GM20431 (cell line): ENCODE measurements at regions not wholly inside any gene's neighbourhood (a gene's known extent, or its start where the extent isn't known, plus 50 kb on each side); places are given as distances from the start of the nearest gene placed in this dataset.

ENCODE experiments used
- in situ Hi-C: fragments of 300-500 bp; cut with MseI, MboI; formaldehyde crosslinking; loops from one replicate; pipeline ENCODE4 v1.15.0; 2020; ENCODE audit warnings: low sequenced_read_pairs; ENCODE audit not compliant: unreplicated experiment

DNA sequence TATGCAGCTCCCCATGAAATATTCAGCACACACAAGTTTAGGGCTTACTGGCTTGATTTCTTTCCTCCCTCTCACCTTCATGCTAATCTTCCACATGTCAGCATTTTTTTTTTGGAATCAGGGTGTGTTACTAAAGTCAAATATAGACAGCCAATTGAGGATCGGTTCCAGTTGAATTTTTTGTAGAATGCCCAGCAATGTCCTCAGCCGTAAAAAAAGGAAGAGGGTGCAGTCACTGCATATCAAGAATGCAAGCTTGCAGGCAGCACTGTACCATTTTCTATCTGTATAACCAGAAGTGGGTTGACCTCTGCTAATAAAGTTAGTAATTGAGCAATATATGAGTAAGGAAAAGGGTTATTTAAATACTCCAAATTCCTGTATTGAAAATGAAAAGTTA, 51.4 kb upstream of the CHMP2B start:
- in situ Hi-C loops = no loop called here

DNA sequence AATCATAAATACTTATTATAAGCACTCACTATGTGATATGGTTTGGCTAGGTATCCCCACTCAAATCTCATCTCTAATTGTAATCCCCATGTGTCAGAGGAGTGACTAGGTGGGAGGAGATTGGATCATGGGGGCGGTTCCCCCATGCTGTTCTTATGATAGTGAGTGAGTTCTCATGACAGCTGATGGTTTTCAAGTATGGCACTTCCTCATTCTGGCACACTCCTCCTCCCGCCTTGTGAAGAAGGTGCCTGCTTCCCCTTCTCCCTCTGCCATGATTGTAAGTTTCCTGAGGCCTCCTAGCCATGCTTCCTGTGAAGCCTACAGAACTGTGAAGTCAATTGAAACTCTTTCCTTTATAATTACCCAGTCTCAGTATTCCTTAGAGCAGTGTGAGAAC, 53.3 kb upstream of the CHMP2B start:
- in situ Hi-C loops = loop anchor here (25.0 kb wide), 1 partner anchor 211 kb away; no protein-coding TSS in a partner anchor

DNA sequence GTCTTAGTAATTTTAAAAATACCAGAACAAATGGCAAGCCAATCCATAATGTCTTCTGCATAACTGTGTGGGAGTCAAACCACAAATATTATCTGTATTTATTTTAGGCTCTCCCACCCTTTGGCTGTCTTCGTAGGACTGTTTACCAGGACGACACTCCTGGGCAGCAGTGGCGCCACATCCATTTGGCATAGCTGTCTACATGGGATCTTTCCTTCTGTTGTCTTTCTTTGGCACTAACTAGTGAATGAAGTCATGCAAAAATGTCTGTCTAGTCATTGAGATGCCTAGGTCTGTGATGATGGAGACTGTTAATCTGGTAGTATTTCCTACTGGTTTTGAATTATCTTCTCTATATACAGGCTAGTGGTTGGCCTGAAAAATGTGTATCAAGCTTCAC, 54.0 kb upstream of the CHMP2B start:
- in situ Hi-C loops = loop anchor here (25.0 kb wide), 1 partner anchor 211 kb away; no protein-coding TSS in a partner anchor

DNA sequence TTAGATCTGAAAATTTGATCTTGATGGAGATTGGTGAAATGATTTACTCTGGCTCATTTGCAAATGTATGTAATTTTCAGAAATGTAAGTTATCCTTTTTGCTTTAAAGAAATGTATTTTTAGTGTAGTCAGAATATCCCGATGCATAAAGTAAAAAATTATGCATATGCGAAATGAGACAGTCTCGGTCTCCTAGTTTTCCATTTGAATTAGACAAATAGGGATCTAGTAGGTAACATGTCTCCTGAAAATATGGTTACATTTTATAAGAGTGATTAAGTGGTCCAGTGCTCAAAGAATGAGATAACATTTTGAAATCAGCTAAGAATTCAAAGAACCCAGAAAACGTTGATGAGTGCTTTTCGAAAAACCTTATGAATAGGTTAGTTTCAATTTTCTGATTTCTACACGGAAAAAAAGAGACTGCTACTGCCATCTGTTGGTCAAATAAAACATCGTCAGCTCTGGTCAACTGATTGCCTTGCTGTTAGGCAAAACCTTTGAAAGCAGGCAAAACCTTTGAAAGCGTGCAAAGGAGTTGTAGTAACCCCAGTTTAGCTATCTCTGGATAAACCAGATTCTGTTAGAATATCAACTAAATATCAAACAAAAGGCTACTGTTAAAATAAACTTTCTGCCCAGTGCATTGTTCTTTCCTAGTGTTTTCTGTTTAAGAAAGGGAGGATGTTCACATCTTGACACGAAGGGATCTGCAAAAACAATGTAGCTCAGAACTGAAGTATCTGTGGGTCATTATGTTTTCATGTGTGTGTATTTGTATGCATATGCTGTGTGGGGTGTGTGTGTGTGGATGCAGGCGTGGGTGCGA, 59.3 kb upstream of the CHMP2B start:
- in situ Hi-C loops = loop anchor here (25.0 kb wide), 1 partner anchor 206 kb away; no protein-coding TSS in a partner anchor

DNA sequence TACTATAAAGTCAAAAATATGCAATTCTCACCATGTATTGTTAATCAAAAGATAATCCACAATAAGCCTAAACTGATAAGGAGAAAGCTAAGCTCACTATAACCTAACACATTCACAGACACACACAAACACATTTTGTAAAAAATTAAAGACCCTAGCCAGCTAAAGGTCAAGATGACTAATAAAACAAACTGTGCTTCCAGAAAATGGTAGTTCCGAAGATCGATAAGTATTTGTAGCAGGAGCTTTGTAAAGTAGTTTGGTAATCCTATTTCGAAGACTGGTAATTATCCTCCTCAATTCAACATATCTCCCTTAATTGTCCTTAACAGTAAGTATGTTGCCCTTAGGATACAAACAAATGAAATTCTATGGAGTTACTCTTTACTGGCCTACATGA, 62.9 kb upstream of the CHMP2B start:
- in situ Hi-C loops = loop anchor here (25.0 kb wide), 1 partner anchor 202 kb away; no protein-coding TSS in a partner anchor

DNA sequence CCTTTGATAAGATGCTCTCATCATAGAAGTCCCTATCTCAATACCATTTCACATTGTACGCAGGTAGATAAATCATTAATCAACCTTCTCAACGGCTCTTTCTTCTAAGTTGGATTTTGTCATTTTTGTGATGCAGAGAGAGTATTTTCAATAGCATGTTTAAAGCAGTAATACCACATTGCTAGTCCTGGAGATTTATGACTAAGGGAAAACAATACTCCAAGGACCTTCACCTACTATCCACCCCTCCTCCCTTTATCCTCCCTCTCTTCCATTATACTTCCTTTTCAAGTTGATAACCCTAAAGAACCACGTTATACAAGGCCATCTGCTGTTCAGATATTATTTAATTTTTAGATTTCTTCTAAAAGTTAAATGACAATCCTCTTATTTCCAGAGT, 65.3 kb upstream of the CHMP2B start:
- in situ Hi-C loops = loop anchor here (25.0 kb wide), 1 partner anchor 200 kb away; no protein-coding TSS in a partner anchor

DNA sequence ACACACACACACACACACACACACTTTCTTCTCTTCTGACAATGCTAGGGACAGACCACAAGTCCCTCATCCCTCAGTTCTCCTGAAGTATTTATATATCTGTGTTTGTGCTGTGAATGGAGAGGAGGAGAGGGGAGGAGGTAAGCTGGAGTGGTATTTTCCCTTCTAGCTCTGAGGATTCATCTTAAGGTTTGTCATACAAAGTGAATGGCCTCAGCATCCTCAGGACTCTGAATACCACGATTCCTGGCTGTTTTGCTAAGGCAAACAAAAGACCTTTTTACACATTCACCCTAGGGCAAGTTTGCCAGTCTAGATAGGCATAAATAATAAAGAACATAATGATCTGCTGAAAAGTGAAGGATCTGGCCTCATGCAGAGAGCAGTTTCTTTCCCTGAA, 65.7 kb upstream of the CHMP2B start:
- in situ Hi-C loops = loop anchor here (25.0 kb wide), 1 partner anchor 199 kb away; no protein-coding TSS in a partner anchor

DNA sequence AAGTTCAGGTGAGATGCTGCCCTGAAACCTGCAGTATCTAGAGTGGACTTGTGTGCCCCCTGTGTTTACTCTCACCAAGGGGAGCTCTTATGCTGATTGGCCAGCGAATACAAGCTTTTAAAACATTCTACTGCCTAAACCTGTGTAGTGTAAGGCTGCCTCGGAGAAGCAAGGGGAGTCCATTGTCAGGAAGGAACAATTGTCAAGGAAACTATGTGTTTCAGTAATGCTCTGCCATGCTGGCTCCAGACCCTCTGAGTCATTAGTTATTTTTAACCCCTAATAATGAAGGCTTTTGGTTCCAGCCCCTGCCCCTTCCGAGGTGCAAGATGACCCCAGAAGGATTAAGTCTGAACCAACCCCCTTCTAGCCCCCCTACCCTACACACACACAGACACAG, 66.1 kb upstream of the CHMP2B start:
- in situ Hi-C loops = loop anchor here (25.0 kb wide), 1 partner anchor 199 kb away; no protein-coding TSS in a partner anchor

DNA sequence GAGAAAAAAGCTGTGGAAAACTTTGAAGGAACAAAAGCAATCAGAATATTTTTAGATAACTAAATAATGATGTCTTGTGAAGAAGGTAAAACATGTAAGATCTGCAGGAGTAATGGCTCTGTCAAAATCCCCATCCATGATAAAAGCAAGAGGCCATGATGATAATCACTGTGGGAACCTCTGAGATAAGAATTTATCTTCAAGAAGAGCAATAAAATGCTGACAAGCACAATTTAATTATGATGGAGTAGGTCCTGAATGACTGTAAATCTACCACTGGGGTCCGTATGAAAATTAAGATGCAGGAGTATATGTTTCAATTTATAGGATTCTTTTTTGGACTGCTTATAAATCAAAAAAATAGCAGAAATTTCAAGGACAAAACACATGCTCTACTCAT, 68.3 kb upstream of the CHMP2B start:
- in situ Hi-C loops = loop anchor here (25.0 kb wide), 1 partner anchor 197 kb away; no protein-coding TSS in a partner anchor

DNA sequence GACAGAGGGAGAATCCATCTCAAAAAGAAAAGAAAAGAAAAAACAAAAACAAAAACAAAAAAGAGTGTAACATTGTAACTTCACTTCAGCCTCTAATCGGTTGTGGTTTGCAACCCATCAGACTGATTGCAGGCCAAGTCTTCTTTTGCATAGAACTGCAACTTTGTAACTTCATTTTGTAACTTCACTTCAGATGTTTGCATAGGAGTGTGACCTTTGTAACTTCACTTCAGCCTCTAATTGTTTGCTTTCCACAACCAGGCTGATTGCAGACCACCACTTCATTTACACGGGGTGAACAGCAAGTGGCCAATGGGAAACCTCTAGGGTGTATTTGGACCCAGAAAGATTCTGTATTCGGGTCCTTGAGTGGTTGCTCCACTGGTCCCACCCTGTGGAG, 79.1 kb upstream of the CHMP2B start:
- in situ Hi-C loops = no loop called here

DNA sequence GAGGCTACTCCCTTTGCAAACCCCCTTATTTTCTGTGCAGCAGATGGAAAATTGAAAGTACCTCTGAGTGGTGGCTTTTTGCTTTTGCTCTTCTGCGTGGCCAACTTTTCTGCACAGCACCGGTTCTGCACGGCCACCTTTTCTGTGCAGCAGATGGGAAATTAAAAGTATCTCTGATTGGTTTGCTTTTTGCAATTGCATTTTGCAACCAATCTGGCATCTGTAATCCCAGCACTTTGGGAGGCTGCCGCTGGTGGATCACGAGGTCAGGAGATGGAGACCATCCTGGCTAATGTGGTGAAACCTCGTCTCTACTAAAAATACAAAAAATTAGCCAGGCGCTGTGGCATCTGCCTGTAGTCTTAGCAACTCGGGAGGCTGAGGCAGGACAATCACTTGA, 79.5 kb upstream of the CHMP2B start:
- in situ Hi-C loops = no loop called here

DNA sequence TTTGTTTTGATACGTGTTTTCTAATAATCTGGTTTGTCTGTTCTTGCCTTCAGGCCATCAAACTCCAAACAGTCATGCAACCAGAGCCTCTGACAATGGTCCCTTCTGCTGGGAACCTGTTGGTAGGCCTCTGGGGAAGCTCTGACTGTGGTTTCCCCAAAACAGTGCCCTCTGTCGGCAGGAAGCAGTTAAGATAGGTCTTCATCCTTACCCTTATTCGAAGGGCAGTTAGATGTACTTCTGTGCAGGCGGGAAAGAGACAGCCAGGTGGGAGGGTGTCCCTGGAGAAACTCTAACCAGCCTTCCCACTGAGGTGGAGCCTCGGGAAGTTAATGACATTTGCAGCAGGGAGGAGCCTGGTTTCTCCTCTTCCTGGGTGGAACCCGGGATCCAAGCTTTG, 81.6 kb upstream of the CHMP2B start:
- in situ Hi-C loops = no loop called here

DNA sequence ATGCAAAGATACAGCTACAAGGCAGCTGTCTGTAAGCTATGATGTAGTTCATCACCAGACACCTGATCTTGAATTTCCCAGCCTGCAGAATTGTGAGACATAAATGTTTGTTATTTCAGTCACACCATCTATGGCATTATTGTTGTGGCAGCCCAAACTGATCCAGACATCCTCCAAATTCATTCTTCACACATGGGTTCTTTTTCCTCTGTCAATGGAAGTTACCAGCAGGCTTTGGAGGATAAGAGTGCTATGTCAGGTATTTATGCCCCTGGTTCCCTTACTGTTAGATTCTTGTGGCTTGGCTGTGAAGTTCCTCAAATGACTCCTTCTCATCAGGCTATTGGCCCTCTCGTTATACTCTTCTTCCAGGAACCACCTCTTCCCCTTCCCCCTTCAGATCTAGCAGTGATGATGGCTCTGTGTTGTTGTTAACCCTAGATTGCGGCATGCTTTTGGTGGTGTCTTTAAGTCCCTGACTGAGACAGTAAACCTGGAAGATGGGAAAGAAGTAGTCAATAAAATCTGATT, 91.0 kb upstream of the CHMP2B start:
- in situ Hi-C loops = no loop called here

DNA sequence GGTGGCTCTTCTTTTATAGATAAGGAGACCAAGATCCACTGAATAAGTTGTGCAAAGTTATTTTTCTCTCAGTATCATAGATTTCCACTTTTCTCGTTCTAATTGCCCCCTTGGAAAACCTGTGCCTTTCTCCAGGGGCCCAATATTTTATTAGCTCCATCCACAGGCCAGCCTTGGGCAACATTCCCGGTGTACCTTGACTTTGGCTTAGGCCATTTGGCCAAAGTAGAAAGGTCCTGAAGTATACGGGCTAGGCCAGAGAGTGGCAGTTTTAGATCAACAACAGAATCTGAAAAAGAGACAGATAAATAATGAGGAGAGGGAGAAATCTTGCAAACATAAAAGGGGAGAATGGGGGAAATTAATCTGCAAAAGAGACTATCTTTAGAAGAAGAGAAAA, 91.7 kb upstream of the CHMP2B start:
- in situ Hi-C loops = no loop called here

DNA sequence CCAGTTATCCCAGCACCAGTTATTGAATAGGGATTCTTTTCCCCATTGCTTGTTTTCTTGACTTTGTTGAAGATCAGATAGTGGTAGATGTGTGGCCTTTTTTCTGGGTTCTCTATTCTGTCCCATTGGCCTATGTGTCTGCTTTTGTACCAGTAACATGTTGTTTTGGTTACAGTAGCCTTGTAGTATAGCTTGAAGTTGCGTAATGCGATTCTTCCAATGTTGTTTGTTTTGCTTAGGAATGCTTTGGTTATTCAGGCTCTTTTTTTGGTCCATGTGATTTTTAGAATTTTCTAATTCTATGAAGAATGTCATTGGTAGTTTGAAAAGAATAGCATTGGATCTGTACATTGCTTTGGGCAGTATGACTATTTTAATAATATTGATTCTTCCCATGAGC, 94.3 kb upstream of the CHMP2B start:
- in situ Hi-C loops = no loop called here

DNA sequence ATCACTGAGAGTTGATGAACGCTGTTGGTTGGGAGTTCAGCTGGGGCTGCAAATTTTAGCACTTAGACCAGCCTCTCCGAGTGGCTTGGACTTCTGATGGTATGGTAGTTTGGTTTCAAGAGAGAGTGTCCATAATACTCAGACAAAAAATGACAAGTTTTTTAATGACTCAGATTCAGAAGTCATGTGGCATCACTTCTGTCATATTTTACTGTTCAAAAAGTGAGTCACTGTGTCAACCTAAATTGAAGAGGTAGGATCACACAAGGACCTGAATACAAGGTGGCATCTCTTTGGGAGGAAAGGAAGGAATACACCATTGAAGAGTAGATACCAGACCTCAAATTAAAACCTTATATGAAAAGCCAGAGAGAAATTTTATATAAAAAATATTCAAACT, 99.1 kb upstream of the CHMP2B start:
- in situ Hi-C loops = no loop called here

DNA sequence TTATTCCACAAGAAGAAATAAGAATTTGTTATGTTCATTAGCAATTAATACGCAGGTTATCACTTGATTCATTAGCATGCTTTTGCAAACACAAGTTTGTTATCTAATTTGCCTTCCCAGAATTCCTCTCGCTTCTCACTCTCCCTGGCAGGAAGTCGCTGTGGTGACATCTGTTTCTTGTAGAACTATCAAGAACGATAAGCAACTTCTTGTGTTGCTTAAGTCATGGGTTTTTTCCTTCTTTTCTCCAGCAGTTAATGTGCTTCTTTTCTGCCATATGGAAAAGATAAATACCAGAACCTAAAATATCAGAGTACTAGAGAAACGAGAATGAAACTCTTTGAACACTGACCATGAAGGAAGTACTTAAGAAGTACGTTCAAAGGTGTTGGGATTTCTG, 99.8 kb upstream of the CHMP2B start:
- in situ Hi-C loops = no loop called here

DNA sequence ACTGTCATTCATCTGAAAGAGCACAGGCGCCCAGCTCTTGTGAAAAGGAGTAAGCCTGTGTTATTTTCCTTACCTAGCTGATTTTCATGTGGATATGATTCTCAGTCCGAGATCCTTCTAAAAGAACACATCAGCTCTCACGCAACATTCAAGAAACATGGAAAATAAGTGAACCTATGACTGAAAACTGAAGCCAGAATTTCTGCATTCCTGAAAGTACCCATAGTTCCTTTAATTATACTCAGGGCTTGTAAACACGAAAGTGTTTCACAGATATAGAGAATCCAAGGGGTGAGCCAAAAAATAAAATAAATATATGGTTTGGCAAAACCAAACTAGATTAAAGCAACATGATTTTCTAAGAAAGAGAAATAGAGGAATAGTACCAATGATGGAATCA, 100.8 kb upstream of the CHMP2B start:
- in situ Hi-C loops = no loop called here

DNA sequence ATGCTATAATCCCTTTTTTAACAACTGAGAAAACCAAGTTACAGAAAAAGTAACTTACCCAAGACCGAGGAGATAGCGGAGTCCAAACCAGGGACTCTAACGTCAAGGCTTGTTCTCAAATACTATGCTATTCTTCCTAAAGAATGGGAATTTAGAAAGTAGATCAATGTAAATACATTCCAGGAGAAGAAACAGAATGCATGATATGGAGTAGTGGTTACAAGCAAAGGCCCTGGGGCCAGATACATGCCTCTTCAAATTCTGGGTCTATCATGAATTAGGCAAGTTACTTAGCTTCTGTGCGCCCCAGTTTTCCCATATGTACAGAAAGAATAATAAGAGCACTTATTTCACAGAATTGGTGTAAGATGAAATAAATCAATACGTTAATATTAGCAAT, 102.0 kb upstream of the CHMP2B start:
- in situ Hi-C loops = no loop called here

DNA sequence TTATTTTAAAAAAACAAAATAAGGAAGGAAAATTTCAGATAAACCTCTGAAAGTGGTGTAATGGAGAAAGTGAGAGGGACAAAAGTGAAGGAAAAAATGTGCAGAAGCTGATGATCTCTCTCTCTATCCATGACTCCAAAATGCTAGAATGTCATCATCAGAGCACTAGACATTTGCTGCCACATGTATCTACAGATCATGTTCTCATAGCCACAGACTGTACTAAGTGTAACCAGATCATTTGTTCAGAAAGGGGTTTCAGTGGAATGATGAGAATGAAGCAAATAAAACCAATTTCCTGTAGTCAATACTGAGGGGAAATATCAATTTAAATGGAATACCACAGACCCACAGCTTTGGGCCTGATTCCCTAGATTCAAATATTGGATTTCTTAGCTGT, 104.3 kb upstream of the CHMP2B start:
- in situ Hi-C loops = no loop called here

DNA sequence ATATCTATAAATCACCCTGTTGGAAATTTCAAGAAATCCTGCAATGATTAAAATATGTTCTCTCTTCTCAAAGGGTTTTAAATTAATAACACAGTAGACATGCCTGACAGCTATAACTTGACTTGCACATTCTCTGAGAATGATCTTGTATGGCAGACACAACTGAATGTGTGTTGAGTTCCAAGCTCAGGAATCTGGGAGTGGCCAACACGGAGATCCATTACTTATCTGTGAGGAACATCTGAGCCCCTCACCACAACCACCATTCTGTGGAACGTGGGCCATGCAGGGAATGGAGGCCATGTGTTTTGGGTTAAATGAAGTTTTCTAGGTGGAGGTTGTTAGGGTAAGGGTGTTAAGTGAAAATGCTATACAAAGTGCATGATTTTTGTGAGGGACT, 105.3 kb upstream of the CHMP2B start:
- in situ Hi-C loops = no loop called here

DNA sequence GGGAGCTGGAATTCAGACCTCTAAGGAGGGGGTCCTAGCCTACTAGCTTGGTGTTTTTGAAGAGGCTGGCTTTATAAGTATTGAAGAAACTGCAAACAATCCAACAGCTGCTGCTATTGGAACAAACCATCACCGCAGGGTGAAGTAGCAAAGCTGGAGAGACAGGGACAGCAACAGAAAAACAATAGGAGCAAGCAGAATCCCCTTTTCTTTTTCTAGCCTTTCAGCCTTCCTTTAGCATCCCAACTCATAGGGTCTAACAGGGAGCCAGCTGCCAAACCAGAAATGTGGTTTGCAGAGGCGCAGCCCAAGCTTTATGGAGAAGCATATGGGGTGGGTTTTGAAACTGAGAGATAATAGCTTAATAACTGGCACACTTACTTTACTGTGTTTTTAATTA, 106.2 kb upstream of the CHMP2B start:
- in situ Hi-C loops = no loop called here
